ACC112 (cell line): ENCODE measurements at regions not wholly inside any gene's neighbourhood (a gene's known extent, or its start where the extent isn't known, plus 50 kb on each side); places are given as distances from the start of the nearest gene placed in this dataset.
"Not testable (repeated sequence)": the region's sequence is repeated elsewhere in the genome, so short reads cannot be mapped to it uniquely, and the experiment has no call there.

ENCODE experiments used
- H2AFZ ChIP-seq: fragments of 200-600 bp; sonication (generic); one replicate; pipeline ENCODE4 v1.6.0; 2017; ENCODE audit warnings: antibody characterized with exemption, low read length; ENCODE audit not compliant: unreplicated experiment
- H3K27ac ChIP-seq: fragments of 200-600 bp; sonication (generic); 2 replicates; pipeline ENCODE4 v1.5.1; 2014; ENCODE audit warnings: low read depth, mild to moderate bottlenecking, antibody characterized with exemption, low read length, moderate library complexity
- H3K27me3 ChIP-seq: fragments of 200-600 bp; sonication (generic); 2 replicates; pipeline ENCODE4 v1.6.1; 2014; ENCODE audit warnings: mild to moderate bottlenecking, antibody characterized with exemption, low read length, moderate library complexity, mixed read lengths; ENCODE audit not compliant: insufficient read depth
- H3K36me3 ChIP-seq: fragments of 200-600 bp; sonication (generic); 2 replicates; pipeline ENCODE4 v1.6.1; 2016; ENCODE audit warnings: mild to moderate bottlenecking, antibody characterized with exemption, low read length, moderate library complexity, mixed read lengths; ENCODE audit not compliant: insufficient read depth
- H3K4me1 ChIP-seq: fragments of 200-600 bp; sonication (generic); one replicate; pipeline ENCODE4 v1.6.1; 2016; ENCODE audit warnings: low read length, mixed read lengths; ENCODE audit not compliant: insufficient read depth, unreplicated experiment, control insufficient read depth
- H3K4me3 ChIP-seq: fragments of 200-600 bp; sonication (generic); 2 replicates; pipeline ENCODE4 v1.5.1; 2014; ENCODE audit warnings: mild to moderate bottlenecking, low read depth, low read length
- H3K79me2 ChIP-seq: fragments of 200-600 bp; sonication (generic); one replicate; pipeline ENCODE4 v1.6.0; 2016; ENCODE audit warnings: low read length; ENCODE audit not compliant: control insufficient read depth, unreplicated experiment, insufficient read depth

- no peaks in the 10 kb centered on the region for H3K4me1 ChIP-seq
- no peaks in the 10 kb centered on the region for H3K36me3 ChIP-seq
- H3K4me3 ChIP-seq, result no peak overlapping the region
- no peak overlapping the region for H2AFZ ChIP-seq
- H3K27ac ChIP-seq, result no peak overlapping the region
- no peaks in the 10 kb centered on the region for H3K79me2 ChIP-seq
- H3K27me3 ChIP-seq, result no peaks in the 10 kb centered on the region
Measured at GRCh38 chr18:38237796-38238195, 672.2 kb upstream of the CELF4 start.

DNA sequence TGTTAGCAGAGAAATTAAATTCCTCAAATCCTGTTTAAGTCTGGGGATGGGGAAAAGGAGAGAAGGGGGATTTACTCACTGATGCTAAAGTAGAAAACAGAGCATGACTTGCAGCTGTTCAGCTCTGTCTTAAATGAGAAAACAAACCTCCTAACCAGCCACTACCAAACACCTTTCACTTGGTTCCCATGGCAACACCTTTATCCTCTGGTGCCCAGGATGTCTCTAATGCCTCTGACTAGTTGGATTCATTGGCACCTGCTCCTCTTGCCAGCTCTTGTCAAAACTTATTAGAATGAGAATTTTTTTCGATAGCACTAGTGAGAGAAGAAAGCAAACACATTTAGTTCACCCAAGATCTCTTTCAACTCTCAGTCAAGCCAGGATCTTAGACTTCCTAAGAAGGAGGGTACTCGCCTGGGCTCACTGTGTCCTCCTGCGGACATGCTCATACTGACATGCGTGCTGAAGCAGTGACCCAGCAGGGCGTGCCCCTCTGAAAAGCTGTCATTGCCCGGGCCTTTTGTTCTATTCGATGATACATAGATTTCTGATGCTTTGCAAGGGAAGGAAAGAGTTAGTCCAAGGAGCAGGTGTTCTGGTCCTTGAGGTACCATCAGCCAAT, 656.0 kb upstream of the CELF4 start:
- no peaks in the 10 kb centered on the region for H3K4me1 ChIP-seq
- no peak overlapping the region for H3K4me3 ChIP-seq

DNA sequence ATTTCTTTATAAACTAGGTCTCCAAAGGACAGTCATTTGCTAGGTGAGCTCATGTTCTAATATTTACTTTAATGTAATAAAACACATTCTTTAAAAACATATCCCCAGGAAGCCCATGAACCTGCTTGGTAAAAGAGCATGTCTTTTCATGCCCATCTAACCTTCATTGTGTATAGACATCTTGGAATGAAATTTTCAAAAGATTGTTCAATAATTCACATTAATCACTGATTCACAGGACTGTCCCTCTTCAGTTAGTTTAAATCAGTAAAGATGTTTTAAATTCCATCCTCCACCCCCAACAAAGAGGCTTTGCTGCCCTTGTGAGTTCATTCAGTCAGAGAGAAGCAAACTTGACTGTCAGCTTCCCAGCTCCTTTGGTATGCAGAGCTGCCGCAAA, 633.4 kb upstream of the CELF4 start:
- no peak overlapping the region for H3K27ac ChIP-seq
- H2AFZ ChIP-seq, result no peak overlapping the region
- no peaks in the 10 kb centered on the region for H3K4me1 ChIP-seq
- H3K79me2 ChIP-seq, result no peaks in the 10 kb centered on the region
- H3K27me3 ChIP-seq, result no peaks in the 10 kb centered on the region
- no peak overlapping the region for H3K4me3 ChIP-seq
- H3K36me3 ChIP-seq, result no peaks in the 10 kb centered on the region

More for the DNA sequence above, 656.0 kb upstream of the CELF4 start:
- H3K27ac ChIP-seq, result no peak overlapping the region
- H3K79me2 ChIP-seq, result no peaks in the 10 kb centered on the region
- no peaks in the 10 kb centered on the region for H3K27me3 ChIP-seq
- H2AFZ ChIP-seq, result no peak overlapping the region
- no peaks in the 10 kb centered on the region for H3K36me3 ChIP-seq

DNA sequence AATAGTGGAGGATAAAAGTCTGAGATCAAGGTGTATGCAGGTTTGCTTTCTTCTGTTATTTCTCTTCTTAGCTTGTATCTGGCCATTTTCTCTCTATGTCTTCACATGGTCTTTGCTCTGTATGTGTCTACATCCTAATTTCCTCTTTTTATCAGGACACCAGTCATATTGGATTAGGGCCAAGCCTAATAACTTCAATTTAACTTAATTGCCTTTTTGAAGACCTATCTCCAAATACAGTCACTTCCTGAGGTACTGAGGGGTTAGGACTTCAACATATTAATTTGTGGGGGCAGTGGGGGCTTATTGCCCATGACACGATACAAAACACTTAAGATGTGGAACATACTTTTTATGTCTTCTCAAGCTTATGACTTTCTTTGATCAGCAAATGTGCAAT, 632.9 kb upstream of the CELF4 start:
- H2AFZ ChIP-seq, result no peak overlapping the region
- H3K27ac ChIP-seq, result no peak overlapping the region
- H3K27me3 ChIP-seq, result no peaks in the 10 kb centered on the region
- no peaks in the 10 kb centered on the region for H3K79me2 ChIP-seq
- no peak overlapping the region for H3K4me3 ChIP-seq
- H3K36me3 ChIP-seq, result no peaks in the 10 kb centered on the region
- no peaks in the 10 kb centered on the region for H3K4me1 ChIP-seq

DNA sequence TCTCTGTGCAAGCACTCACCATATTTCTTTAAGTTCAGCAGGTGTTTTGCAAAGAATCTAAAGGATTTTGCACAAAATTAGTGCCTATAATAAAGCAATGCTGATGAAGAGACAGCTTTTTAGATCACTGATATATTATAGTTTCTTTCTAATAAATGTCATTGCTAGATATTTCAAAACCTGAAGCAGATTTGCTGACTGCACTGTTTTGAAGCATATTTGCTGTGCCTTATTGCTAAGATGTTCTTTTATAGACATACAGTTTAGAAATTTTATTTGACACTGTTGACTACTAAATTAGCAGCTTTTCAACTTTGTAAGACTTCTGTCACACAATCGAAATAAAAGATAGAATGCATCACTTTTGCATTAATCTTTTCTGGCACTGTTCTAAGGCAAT, 620.9 kb upstream of the CELF4 start:
- Histone ChIP-seq H3K4me3 (no peak overlapping the region), H3K4me1 (no peaks in the 10 kb centered on the region), H2AFZ (no peak overlapping the region), H3K27ac (no peak overlapping the region), H3K36me3 (no peaks in the 10 kb centered on the region), H3K27me3 (no peaks in the 10 kb centered on the region), H3K79me2 (no peaks in the 10 kb centered on the region)

DNA sequence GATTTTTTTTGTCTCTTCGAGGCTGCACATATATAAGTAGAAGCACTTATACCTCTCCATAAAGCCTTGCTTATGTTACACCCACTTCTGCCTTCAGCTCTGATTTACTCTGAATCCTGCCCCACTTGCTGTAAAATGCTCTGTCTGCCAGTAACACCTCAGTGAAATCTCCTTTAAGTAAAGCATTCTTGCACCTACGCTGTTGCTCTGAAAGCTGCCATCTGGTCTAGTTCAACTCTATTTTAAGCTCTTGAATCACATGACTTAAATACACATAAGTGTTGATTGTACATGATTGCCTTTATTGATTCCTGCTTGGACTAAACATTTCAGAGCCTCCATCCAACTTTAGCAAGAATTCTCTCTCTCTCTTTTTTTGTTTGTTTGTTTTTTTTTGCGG, 609.0 kb upstream of the CELF4 start:
- Histone ChIP-seq H3K4me1 (no peaks in the 10 kb centered on the region), H3K27ac (no peak overlapping the region), H3K79me2 (no peaks in the 10 kb centered on the region), H3K27me3 (no peaks in the 10 kb centered on the region), H3K36me3 (no peaks in the 10 kb centered on the region), H3K4me3 (no peak overlapping the region), H2AFZ (no peak overlapping the region)

DNA sequence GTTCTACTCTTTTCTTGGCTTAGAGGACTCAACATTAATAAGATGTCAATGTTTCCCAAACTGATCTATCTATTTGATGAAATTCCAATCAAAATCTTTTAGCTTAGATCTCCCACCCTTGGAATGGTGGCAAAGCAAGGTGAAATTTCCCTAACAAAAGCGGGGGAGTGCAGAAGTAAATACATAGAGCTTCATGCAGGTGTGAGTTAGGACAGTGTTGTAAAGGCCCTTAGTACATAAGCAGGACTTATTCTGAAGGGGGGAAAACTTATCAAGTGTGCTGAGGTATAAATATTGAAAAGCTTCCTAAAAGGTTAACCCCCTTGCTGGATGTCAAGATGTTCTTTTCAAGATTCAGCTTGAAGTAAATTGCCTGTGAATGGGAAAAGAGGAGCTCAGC, 608.6 kb upstream of the CELF4 start:
- Histone ChIP-seq H3K79me2 (no peaks in the 10 kb centered on the region), H3K4me1 (no peaks in the 10 kb centered on the region), H2AFZ (no peak overlapping the region), H3K27ac (no peak overlapping the region), H3K4me3 (no peak overlapping the region), H3K27me3 (no peaks in the 10 kb centered on the region), H3K36me3 (no peaks in the 10 kb centered on the region)

- Histone ChIP-seq H3K79me2 (no peaks in the 10 kb centered on the region), H3K27me3 (no peaks in the 10 kb centered on the region), H2AFZ (no peak overlapping the region), H3K36me3 (no peaks in the 10 kb centered on the region), H3K4me3 (no peak overlapping the region), H3K4me1 (no peaks in the 10 kb centered on the region), H3K27ac (no peak overlapping the region)
Measured at GRCh38 chr18:38170845-38171244, 605.2 kb upstream of the CELF4 start.

DNA sequence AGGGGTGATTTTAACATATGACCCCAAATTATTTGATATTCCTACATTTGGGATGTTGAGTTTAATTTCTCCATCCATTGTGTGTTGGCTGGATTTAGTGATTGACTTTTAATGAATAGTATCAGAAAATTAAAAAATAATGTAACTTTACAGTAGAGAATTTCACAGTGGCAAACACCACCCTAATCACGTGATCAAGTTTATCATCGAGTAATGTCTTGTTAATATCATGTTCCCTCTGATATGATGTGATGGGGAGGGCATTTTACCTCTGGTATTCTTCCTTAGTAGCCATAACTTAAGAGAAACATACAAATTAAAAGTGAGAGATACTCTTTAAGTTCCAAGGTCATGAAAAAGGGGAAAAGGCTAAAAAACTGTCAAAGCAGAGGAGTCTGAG, 602.0 kb upstream of the CELF4 start:
- Histone ChIP-seq H2AFZ (no peak overlapping the region), H3K36me3 (no peaks in the 10 kb centered on the region)

GRCh38 chr18:38153116-38153515, 587.5 kb upstream of the CELF4 start:
- H3K27me3 ChIP-seq, H3K36me3 ChIP-seq, H3K4me3 ChIP-seq, H3K4me1 ChIP-seq, H3K79me2 ChIP-seq, H2AFZ ChIP-seq, H3K27ac ChIP-seq: not testable (repeated sequence)

More for the DNA sequence above, 602.0 kb upstream of the CELF4 start:
- H3K79me2 ChIP-seq, result no peaks in the 10 kb centered on the region
- H3K4me1 ChIP-seq, result no peaks in the 10 kb centered on the region
- H3K27me3 ChIP-seq, result no peaks in the 10 kb centered on the region
- H3K4me3 ChIP-seq, result no peak overlapping the region
- no peak overlapping the region for H3K27ac ChIP-seq

GRCh38 chr18:38116716-38117115, 551.1 kb upstream of the CELF4 start:
- Histone ChIP-seq H3K27ac (no peak overlapping the region), H3K4me3 (no peak overlapping the region), H3K36me3 (no peaks in the 10 kb centered on the region), H2AFZ (no peak overlapping the region), H3K27me3 (no peaks in the 10 kb centered on the region), H3K79me2 (no peaks in the 10 kb centered on the region), H3K4me1 (no peaks in the 10 kb centered on the region)
